GM23248 (cell line): ENCODE measurements at regions not wholly inside any gene's neighbourhood (a gene's known extent, or its start where the extent isn't known, plus 50 kb on each side); places are given as distances from the start of the nearest gene placed in this dataset.
"Not testable (repeated sequence)": the region's sequence is repeated elsewhere in the genome, so short reads cannot be mapped to it uniquely, and the experiment has no call there.

Experiments used
- DNase-seq: peaks from one replicate; pipeline ENCODE4 v3.0.0-alpha.2; 2015
- H2AFZ ChIP-seq: fragments of 200-600 bp; sonication (generic); 2 replicates; pipeline ENCODE4 v1.6.1; 2016; ENCODE audit warnings: antibody characterized with exemption
- H3F3A ChIP-seq: fragments of 200-600 bp; sonication (generic); 2 replicates; pipeline ENCODE4 v1.6.1; 2016; ENCODE audit warnings: mild to moderate bottlenecking, antibody characterized with exemption, mixed run types; ENCODE audit not compliant: insufficient read depth
- H3K27ac ChIP-seq: fragments of 200-600 bp; sonication (generic); 2 replicates; pipeline ENCODE4 v1.5.1; 2016; ENCODE audit warnings: mild to moderate bottlenecking
- H3K27me3 ChIP-seq: fragments of 200-600 bp; sonication (generic); replicated peaks from 2 replicates; pipeline ENCODE4 v1.6.1; 2016; ENCODE audit warnings: mild to moderate bottlenecking; ENCODE audit not compliant: insufficient read depth
- H3K36me3 ChIP-seq: fragments of 200-600 bp; sonication (generic); 2 replicates; pipeline ENCODE4 v1.6.1; 2016; ENCODE audit warnings: low read depth, mild to moderate bottlenecking
- H3K4me1 ChIP-seq: fragments of 200-600 bp; sonication (generic); 2 replicates; pipeline ENCODE4 v1.6.1; 2016; ENCODE audit warnings: mild to moderate bottlenecking; ENCODE audit not compliant: insufficient read depth
- H3K4me2 ChIP-seq: fragments of 200-600 bp; sonication (generic); one replicate; pipeline ENCODE4 v1.6.1; 2016; ENCODE audit warnings: mild to moderate bottlenecking; ENCODE audit not compliant: unreplicated experiment
- H3K4me3 ChIP-seq: fragments of 200-600 bp; sonication (generic); 2 replicates; pipeline ENCODE4 v1.5.1; 2016; ENCODE audit warnings: mild to moderate bottlenecking
- H3K79me2 ChIP-seq: fragments of 200-600 bp; sonication (generic); 2 replicates; pipeline ENCODE4 v1.6.1; 2016; ENCODE audit warnings: mild to moderate bottlenecking; ENCODE audit not compliant: insufficient read depth
- H3K9ac ChIP-seq: fragments of 200-600 bp; sonication (generic); 2 replicates; pipeline ENCODE4 v1.6.1; 2016; ENCODE audit warnings: mild to moderate bottlenecking
- H3K9me2 ChIP-seq: fragments of 200-600 bp; sonication (generic); 2 replicates; pipeline ENCODE4 v1.6.1; 2016; ENCODE audit warnings: mixed run types, mild to moderate bottlenecking, moderate library complexity; ENCODE audit not compliant: insufficient read depth
- H3K9me3 ChIP-seq: fragments of 200-600 bp; sonication (generic); one replicate; pipeline ENCODE4 v1.6.1; 2017; ENCODE audit warnings: low read depth
- H4K20me1 ChIP-seq: fragments of 200-600 bp; sonication (generic); 2 replicates; pipeline ENCODE4 v1.6.0; 2016; ENCODE audit not compliant: insufficient read depth
- WGBS, 2 experiments: methylation state at CpG; one replicate each; pipeline ENCODE4 v1.1.6; 2015 to 2017; ENCODE audit warnings: low lambda C conversion rate in 2 of 2, low coverage in 1 of 2; ENCODE audit errors: missing lambda C conversion rate in 2 of 2; 5-methylcytosine and 5-hydroxymethylcytosine counted together
- in situ Hi-C: fragments of 300-500 bp; cut with MboI; formaldehyde crosslinking; loops from 2 replicates; pipeline ENCODE4 v1.15.0; 2020

DNA sequence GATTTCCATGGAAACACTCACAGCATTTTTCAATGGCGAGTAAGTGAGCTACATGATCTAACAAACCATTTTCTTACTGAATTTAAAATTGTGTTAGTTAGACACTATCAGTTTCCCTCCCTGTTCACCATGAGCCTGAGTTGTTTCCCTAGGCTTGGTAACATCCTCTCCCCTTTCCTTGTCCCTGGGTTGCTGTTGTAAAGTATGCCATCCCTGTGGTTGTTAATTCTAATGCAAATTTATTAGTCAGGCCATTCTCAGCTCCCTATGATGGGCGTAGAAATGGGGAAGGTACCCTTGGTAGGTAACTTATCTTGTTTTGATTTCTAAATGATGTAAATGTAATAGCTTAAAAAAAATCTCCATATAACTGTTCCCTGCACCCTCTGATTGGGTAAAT, 143.0 kb downstream of the SPATA31A6 start:
- H3K9me2 ChIP-seq, H3K4me2 ChIP-seq, H3K27ac ChIP-seq, H4K20me1 ChIP-seq, H2AFZ ChIP-seq, H3F3A ChIP-seq, H3K9ac ChIP-seq, DNase-seq, H3K9me3 ChIP-seq, H3K27me3 ChIP-seq, H3K4me3 ChIP-seq, H3K36me3 ChIP-seq, in situ Hi-C loops, H3K79me2 ChIP-seq, H3K4me1 ChIP-seq: not testable (repeated sequence)
- 18 to 24% methylated on average over 1 to 2 of the region's 2 CpGs for WGBS, 2 experiments

DNA sequence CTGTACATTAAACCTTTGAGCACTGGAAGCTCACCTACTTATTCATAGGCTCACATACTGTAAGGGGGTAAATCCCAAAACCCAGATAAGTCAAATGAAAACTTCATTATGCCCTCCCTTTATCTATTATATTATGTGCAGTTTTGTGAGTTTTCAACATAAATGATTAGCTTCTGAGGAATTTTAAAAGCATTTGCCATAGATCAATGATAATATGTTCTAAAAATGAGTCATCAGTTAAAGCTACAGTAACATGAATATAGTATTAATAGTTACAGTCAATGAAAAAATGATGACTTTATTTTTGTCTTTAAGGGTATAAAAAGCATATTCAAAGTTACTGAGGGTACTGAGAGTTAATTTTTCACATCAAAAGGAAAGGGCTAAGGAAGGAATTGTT, 151.9 kb downstream of the SPATA31A6 start:
- H4K20me1 ChIP-seq, H3F3A ChIP-seq, H2AFZ ChIP-seq, H3K36me3 ChIP-seq, H3K9me3 ChIP-seq, H3K9me2 ChIP-seq, H3K27me3 ChIP-seq, DNase-seq, H3K4me2 ChIP-seq, H3K4me1 ChIP-seq, H3K4me3 ChIP-seq, in situ Hi-C loops, H3K27ac ChIP-seq, H3K79me2 ChIP-seq, H3K9ac ChIP-seq: not testable (repeated sequence)

DNA sequence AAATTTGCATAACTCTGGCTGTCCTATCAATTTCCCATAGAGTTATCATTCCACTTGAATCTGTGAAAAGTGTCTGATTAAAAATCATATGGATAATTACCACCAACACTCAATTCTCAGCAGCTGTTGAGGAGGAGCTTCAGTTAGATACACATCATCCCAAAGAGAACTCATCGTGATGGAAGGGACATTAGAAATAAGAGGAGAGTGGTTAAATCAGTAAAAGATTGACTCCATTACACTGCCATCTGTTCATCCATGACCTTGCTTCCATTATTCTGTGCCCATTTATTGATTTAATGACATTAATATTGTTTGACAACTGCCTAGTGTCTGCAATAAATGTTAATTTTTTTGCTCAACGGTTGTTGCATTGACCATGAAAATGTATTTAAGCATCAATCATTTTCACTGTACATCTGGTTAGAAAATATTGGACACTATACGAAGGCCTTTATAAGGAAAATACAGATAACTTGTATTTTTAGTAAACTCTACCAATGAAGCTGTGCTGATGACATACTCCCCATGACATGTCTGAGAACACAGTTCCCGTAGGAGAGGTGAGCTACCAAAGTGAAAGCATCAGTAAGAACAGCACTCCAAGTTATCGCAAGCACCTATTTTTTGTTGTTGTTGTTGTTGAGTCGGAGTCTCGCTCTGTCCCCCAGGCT, 152.7 kb downstream of the SPATA31A6 start:
- H3K9me2 ChIP-seq, in situ Hi-C loops, H3K9me3 ChIP-seq, H2AFZ ChIP-seq, H3K36me3 ChIP-seq, H3K4me2 ChIP-seq, DNase-seq, H3K79me2 ChIP-seq, H4K20me1 ChIP-seq, H3K9ac ChIP-seq, H3K27me3 ChIP-seq, H3K27ac ChIP-seq, H3F3A ChIP-seq, H3K4me1 ChIP-seq, H3K4me3 ChIP-seq: not testable (repeated sequence)
- WGBS, 2 experiments = 48 to 52% methylated on average over 7 of the region's 7 CpGs

DNA sequence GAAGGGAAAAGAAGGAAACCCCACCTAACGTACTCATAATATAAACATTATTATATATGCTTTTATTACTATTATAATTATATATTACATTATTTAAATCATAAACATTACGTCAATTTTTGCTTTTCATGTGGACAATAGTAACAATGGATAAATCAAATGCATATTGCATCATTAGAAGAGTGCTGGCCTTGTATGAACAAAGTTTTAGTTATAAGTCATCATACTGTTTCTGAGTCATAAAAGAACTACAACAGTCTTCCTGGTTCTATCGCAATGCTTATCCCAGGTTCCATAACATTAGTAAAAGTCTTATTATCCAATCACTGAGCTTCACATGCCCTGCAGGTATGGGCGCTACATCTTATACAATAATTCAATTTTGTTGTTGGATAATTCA, 154.8 kb downstream of the SPATA31A6 start:
- H4K20me1 ChIP-seq, H3K27me3 ChIP-seq, H3K9me3 ChIP-seq, in situ Hi-C loops, H3K27ac ChIP-seq, H3F3A ChIP-seq, H3K4me3 ChIP-seq, DNase-seq, H3K4me1 ChIP-seq, H3K79me2 ChIP-seq, H3K4me2 ChIP-seq, H3K9me2 ChIP-seq, H2AFZ ChIP-seq, H3K36me3 ChIP-seq, H3K9ac ChIP-seq: not testable (repeated sequence)
- 44 to 57% methylated on average over 4 of the region's 4 CpGs for WGBS, 2 experiments

DNA sequence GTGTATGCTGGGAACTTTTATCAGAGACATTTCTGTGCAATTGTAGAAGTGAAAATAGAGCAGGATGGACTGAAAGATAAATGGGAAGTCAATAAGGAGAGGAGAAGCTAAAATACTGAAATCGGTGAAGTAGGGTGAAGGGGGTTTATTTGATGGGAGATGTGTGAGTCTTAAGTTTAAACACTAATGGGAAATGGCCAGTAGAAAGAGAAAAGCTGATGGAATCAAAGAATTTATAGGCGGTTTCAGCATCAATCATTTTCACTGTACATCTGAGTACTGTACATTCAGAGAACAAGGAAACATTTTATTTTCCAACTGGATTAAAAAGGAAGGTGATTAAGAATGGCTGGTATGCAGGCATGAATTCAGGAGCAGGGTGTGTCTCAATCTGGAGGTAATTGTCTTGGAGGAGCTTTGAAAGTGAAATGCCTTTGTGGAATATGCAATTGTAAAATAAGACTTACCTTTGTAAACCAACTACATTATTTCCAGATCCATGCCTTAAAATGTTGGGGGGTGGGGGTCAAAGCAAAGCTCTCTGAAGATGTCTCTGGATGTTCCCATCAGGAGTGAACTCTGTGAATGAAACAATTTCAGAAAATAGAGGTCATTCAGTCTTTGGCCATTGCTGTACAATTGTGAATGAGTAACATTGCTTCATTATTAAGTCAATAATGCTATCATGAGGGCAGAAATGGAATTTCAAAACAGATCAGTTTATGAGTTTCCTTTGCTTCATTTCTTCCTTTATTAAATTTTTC, 156.4 kb downstream of the SPATA31A6 start:
- H3K9me2 ChIP-seq, H4K20me1 ChIP-seq, H2AFZ ChIP-seq, DNase-seq, H3K27ac ChIP-seq, H3K27me3 ChIP-seq, H3K9ac ChIP-seq, H3K4me1 ChIP-seq, H3K4me3 ChIP-seq, H3F3A ChIP-seq, H3K4me2 ChIP-seq, in situ Hi-C loops, H3K36me3 ChIP-seq, H3K79me2 ChIP-seq, H3K9me3 ChIP-seq: not testable (repeated sequence)
- 35 to 48% methylated on average over 2 of the region's 2 CpGs for WGBS, 2 experiments

DNA sequence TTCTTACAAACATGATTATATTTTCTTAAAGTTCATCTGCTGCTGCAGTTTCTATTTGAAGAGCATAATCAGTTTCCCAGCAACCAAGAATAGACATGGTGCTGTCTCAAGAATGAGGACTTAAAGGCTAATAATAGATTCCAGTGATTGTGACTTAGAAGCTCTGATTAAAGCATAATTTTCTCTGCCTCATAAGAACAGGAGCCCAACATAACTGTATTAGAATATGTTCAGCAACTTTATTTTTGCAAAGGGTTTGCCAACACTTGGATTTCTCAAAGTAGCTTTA, 156.9 kb downstream of the SPATA31A6 start:
- H3K36me3 ChIP-seq, in situ Hi-C loops, H3K27ac ChIP-seq: not testable (repeated sequence)

DNA sequence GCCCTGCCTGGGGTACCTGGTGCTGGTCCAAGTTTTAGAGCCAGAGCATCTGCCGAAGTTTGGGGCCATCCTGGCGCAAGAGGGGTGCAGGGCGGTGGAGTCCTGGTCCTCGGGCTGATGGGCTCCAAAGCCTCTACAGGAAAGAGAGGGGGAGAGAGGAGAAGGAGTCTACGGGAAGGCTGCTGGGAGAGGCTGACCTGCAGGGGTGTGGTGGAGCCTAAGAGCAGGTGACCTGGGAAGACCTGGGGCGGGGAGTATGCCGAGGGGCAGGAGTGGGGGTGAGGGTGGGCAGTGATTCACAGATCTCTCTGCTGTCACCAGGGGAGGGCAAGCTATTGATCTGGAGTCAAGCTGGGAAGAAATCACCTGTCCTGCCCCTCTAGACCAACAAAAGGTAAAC, 158.4 kb downstream of the SPATA31A6 start:
- WGBS, 2 experiments = 47 to 49% methylated on average over 5 to 6 of the region's 7 CpGs
- H3K27me3 ChIP-seq = not testable (repeated sequence)

More for the DNA sequence above, 156.9 kb downstream of the SPATA31A6 start:
- H4K20me1 ChIP-seq, H3K4me1 ChIP-seq, H3K4me3 ChIP-seq, H3K79me2 ChIP-seq, H3F3A ChIP-seq, H3K4me2 ChIP-seq, H3K9me2 ChIP-seq, H3K27me3 ChIP-seq, H2AFZ ChIP-seq, H3K9me3 ChIP-seq, DNase-seq, H3K9ac ChIP-seq: not testable (repeated sequence)

DNA sequence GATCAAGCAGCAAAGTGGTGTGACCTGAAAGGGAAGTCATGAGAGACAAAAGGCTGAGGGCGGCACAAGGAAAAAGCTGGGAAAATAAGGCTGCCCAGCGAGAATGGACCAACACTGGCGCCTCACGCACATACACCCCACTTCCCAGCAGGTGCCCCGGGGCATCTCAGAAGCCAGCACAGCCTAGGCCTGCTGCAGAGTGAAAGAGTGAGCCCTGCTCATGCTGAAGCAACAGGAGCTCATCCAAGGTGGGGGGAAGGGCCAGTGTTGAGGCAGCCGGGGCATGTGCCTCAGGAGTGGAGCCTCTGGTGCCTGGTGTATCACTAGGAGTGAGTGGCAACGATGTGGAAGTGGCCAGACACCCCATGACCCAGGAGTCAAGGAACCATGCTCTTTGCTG, 158.8 kb downstream of the SPATA31A6 start:
- in situ Hi-C loops, H3K4me2 ChIP-seq, H4K20me1 ChIP-seq, DNase-seq, H3K4me3 ChIP-seq, H3K9ac ChIP-seq, H3K27me3 ChIP-seq, H3K9me3 ChIP-seq, H3K36me3 ChIP-seq, H3F3A ChIP-seq, H3K27ac ChIP-seq, H3K79me2 ChIP-seq, H3K4me1 ChIP-seq, H3K9me2 ChIP-seq, H2AFZ ChIP-seq: not testable (repeated sequence)
- 54 to 55% methylated on average over 5 to 6 of the region's 7 CpGs for WGBS, 2 experiments

More for the DNA sequence above, 158.4 kb downstream of the SPATA31A6 start:
- H3K9me3 ChIP-seq, DNase-seq, H3K79me2 ChIP-seq, H3K4me1 ChIP-seq, H3F3A ChIP-seq, H4K20me1 ChIP-seq, H3K27ac ChIP-seq, in situ Hi-C loops, H3K4me2 ChIP-seq, H3K36me3 ChIP-seq, H3K9me2 ChIP-seq, H3K4me3 ChIP-seq, H2AFZ ChIP-seq, H3K9ac ChIP-seq: not testable (repeated sequence)
